HL-60 (cell line): ENCODE measurements at regions not wholly inside any gene's neighbourhood (a gene's known extent, or its start where the extent isn't known, plus 50 kb on each side); places are given as distances from the start of the nearest gene placed in this dataset.

Experiments
- DNase-seq, 2 experiments: peaks; one replicate each; pipeline ENCODE4 v3.0.0-alpha.2; 2010 to 2020; ENCODE audit warnings: low read depth in 1 of 2, low spot score in 1 of 2
- H3K27ac ChIP-seq: fragments of 250-450 bp; sonication (Bioruptor Pico); replicated peaks from 2 replicates; pipeline ENCODE4 v1.5.1; 2020; ENCODE audit warnings: mild to moderate bottlenecking, moderate library complexity
- H3K27me3 ChIP-seq: fragments of 250-450 bp; sonication (Bioruptor Pico); 2 replicates; pipeline ENCODE4 v1.5.1; 2021; ENCODE audit warnings: mild to moderate bottlenecking, moderate library complexity; ENCODE audit not compliant: insufficient read depth, poor library complexity, severe bottlenecking
- H3K4me3 ChIP-seq: replicated peaks from 2 replicates; pipeline ENCODE4 v1.5.1; 2011; ENCODE audit warnings: mild to moderate bottlenecking, control low read depth, low read length; ENCODE audit not compliant: insufficient read depth
- GABPA ChIP-seq: IDR thresholded peaks from 2 replicates; pipeline ENCODE4 v1.6.1; 2012; ENCODE audit warnings: low read depth
- POLR2AphosphoS5 ChIP-seq: IDR thresholded peaks from 2 replicates; pipeline ENCODE4 v1.6.1; 2012; ENCODE audit warnings: low read depth
- SPI1 ChIP-seq: IDR thresholded peaks from 2 replicates; pipeline ENCODE4 v1.6.1; 2012; ENCODE audit warnings: low read depth, mild to moderate bottlenecking, borderline replicate concordance
- TF ChIP-seq, protein P1 (sequence below): IDR thresholded peaks from one replicate; pipeline ENCODE4 v1.5.1; 2011; ENCODE audit warnings: low read length, control low read depth, inconsistent platforms; ENCODE audit not compliant: insufficient read depth
- TF ChIP-seq, protein P2 (sequence below): IDR thresholded peaks from 2 replicates; pipeline ENCODE4 v1.6.1; 2012; ENCODE audit warnings: low read depth; ENCODE audit not compliant: insufficient replicate concordance

DNA sequence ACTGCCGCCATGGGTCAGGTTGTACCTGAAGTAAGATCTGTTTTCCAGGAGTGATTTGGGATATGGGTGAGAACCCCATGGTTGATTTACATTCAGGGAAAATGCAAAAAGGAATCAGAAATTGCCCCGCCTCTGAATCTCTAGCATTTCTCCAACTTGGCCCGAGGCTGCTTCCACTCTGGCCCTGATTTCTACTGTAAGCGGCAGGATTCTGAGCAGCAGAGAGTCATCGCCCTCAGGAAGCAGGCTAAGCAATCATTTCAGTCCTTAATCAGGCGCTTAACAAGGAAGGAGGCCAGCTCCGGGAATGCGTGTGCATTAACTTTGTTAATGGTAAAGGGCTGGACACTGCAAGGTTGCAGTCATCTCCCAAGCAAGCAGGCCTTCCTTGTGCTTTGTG is 88.5 kb upstream of the DHX15 start:
- Histone ChIP-seq H3K27ac (no peak overlapping the region), H3K4me3 (no peak overlapping the region), H3K27me3 (no peaks in the 10 kb centered on the region)
- TF ChIP-seq SPI1, result no peak
- no peak for TF ChIP-seq GABPA
- TF ChIP-seq, protein P1, sequence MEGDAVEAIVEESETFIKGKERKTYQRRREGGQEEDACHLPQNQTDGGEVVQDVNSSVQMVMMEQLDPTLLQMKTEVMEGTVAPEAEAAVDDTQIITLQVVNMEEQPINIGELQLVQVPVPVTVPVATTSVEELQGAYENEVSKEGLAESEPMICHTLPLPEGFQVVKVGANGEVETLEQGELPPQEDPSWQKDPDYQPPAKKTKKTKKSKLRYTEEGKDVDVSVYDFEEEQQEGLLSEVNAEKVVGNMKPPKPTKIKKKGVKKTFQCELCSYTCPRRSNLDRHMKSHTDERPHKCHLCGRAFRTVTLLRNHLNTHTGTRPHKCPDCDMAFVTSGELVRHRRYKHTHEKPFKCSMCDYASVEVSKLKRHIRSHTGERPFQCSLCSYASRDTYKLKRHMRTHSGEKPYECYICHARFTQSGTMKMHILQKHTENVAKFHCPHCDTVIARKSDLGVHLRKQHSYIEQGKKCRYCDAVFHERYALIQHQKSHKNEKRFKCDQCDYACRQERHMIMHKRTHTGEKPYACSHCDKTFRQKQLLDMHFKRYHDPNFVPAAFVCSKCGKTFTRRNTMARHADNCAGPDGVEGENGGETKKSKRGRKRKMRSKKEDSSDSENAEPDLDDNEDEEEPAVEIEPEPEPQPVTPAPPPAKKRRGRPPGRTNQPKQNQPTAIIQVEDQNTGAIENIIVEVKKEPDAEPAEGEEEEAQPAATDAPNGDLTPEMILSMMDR, result no peak
- TF ChIP-seq, protein P2, sequence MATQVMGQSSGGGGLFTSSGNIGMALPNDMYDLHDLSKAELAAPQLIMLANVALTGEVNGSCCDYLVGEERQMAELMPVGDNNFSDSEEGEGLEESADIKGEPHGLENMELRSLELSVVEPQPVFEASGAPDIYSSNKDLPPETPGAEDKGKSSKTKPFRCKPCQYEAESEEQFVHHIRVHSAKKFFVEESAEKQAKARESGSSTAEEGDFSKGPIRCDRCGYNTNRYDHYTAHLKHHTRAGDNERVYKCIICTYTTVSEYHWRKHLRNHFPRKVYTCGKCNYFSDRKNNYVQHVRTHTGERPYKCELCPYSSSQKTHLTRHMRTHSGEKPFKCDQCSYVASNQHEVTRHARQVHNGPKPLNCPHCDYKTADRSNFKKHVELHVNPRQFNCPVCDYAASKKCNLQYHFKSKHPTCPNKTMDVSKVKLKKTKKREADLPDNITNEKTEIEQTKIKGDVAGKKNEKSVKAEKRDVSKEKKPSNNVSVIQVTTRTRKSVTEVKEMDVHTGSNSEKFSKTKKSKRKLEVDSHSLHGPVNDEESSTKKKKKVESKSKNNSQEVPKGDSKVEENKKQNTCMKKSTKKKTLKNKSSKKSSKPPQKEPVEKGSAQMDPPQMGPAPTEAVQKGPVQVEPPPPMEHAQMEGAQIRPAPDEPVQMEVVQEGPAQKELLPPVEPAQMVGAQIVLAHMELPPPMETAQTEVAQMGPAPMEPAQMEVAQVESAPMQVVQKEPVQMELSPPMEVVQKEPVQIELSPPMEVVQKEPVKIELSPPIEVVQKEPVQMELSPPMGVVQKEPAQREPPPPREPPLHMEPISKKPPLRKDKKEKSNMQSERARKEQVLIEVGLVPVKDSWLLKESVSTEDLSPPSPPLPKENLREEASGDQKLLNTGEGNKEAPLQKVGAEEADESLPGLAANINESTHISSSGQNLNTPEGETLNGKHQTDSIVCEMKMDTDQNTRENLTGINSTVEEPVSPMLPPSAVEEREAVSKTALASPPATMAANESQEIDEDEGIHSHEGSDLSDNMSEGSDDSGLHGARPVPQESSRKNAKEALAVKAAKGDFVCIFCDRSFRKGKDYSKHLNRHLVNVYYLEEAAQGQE, result no peak
- TF ChIP-seq POLR2AphosphoS5, result no peak
- DNase-seq, result no peak

DNA sequence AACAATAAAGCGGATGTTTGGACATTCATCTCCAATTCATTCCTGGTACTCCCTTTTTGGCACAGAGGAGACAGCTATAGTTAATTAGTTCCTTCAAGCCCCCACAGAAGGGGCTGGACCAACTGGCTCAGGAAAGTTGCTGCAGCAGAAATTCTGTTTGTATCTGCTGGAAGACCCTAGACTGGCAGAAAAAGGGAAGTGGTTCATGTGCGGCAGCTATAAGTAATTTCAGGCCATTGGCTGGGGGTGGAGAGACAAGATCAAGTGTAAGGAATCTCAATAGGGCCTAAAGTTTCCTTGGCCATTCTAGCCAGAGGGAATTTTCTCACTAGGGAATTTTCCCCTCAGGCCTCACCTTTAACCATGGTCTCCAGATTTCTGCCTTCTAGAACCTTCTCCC is 89.9 kb upstream of the DHX15 start:
- TF ChIP-seq POLR2AphosphoS5, result no peak
- TF ChIP-seq, protein P1, result no peak
- peak; percentile 98 for TF ChIP-seq SPI1
- no peak for TF ChIP-seq GABPA
- peak in 1 of 2 experiments; percentile 53 for DNase-seq
- Histone ChIP-seq H3K27me3 (no peaks in the 10 kb centered on the region), H3K4me3 (no peak overlapping the region), H3K27ac (no peak overlapping the region; the same call in 1 of the 2 replicates)

DNA sequence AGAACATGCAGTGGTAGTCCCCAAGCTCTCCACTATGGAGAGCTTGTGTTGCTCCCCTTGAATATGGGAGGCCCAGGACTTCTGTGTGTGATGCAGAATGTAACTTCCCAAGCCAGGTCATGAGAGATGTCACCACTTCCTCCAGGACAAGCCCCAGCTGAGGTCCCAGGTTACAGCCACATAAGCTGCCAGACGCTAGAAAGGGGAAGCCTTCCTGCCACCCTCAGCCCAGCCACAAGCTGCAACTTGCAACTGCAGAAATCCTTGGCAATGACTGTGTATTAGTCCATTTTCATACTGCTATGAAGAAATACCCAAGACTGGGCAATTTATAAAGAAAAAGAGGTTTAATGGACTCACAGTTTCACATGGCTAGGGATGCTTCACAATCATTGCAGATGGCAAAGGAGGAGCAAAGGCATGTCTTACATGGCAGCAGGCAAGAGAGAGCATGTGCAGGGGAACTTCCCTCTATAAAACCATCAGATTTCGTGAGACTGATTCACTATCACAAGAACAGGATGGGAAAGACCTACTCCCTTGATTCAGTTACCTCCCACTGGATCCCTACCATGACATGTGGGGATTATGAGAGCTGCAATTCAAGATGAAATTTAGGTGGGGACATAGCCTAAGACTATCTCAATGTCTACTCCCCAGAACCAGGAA is 91.5 kb upstream of the DHX15 start:
- TF ChIP-seq GABPA (no peak), SPI1 (peak; percentile 91), POLR2AphosphoS5 (peak; percentile 58)
- TF ChIP-seq, protein P1, result no peak
- TF ChIP-seq, protein P2, result no peak
- no peaks in the 10 kb centered on the region for H3K27me3 ChIP-seq
- no peak overlapping the region for H3K4me3 ChIP-seq
- no peak overlapping the region for H3K27ac ChIP-seq
- peak; percentile 57 to 92 for DNase-seq
